ENCODE measurements at regions not wholly inside any gene's neighbourhood (a gene's known extent, or its start where the extent isn't known, plus 50 kb on each side); places are given as distances from the start of the nearest gene placed in this dataset.

DNA sequence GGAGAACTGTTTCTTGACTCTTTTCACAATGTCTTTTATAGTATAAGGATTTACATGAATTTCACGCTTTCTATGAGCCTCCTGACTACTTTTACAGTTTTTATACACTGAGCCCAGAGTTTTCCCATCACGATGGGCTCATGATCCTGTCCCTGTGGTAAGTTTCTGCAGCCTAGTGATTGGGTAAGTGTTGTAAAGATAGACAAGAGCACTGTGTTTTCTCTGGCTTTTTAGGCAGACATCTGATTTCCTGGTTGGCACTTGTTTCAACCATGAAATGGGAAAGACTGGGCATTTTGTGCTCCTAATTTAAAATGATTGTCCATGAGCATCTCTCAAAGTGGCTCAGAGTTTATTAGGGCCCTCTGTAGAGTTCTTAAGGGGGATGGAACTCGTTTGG is 299.0 kb downstream of the FAT3 start:
- TF ChIP-seq, protein P1, sequence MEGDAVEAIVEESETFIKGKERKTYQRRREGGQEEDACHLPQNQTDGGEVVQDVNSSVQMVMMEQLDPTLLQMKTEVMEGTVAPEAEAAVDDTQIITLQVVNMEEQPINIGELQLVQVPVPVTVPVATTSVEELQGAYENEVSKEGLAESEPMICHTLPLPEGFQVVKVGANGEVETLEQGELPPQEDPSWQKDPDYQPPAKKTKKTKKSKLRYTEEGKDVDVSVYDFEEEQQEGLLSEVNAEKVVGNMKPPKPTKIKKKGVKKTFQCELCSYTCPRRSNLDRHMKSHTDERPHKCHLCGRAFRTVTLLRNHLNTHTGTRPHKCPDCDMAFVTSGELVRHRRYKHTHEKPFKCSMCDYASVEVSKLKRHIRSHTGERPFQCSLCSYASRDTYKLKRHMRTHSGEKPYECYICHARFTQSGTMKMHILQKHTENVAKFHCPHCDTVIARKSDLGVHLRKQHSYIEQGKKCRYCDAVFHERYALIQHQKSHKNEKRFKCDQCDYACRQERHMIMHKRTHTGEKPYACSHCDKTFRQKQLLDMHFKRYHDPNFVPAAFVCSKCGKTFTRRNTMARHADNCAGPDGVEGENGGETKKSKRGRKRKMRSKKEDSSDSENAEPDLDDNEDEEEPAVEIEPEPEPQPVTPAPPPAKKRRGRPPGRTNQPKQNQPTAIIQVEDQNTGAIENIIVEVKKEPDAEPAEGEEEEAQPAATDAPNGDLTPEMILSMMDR (IDR thresholded peaks at IDR 0.05), result no peak
- TF ChIP-seq EP300 (IDR thresholded peaks at IDR 0.05) (no peak), POLR2A (IDR thresholded peaks at IDR 0.05) (no peak)

Data from upper lobe of left lung (tissue), 4 donors.